LNCAP (cell line): ENCODE measurements at regions not wholly inside any gene's neighbourhood (a gene's known extent, or its start where the extent isn't known, plus 50 kb on each side); places are given as distances from the start of the nearest gene placed in this dataset.
A peak's percentile ranks its signal among the peaks of the same experiment; 100 is the strongest.

Experiments used
- CTCF ChIP-seq: fragments of 450-650 bp; IDR thresholded peaks from 2 replicates; pipeline ENCODE4 v1.5.1; 2017; ENCODE audit warnings: mild to moderate bottlenecking

GRCh38 chr14:85191986-85192385, 338.0 kb upstream of the FLRT2 start:
- TF ChIP-seq CTCF, result no peak

GRCh38 chr14:85195872-85196477, 334.0 kb upstream of the FLRT2 start:
- peak; percentile 71 for TF ChIP-seq CTCF

DNA sequence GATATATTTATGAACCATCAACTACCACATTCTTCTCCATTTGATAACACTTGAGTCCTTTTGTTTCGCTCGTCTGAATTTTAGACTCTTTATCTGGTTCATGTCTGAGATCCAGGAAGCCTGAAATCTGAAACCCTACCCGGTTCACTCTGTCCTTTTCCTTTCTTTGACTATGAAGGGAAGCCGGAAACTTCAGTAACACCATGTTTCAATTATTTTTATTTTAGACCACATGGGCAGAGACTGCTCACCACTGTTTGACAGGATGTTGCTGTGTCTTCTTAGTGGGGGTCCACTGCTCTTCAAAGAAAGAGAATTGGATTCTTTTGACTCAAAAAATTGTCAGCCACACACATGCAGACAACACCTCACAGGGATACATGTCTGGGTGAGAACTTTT, 331.9 kb upstream of the FLRT2 start:
- TF ChIP-seq CTCF, result no peak

GRCh38 chr14:85205875-85206274, 324.1 kb upstream of the FLRT2 start:
- TF ChIP-seq CTCF, result no peak

GRCh38 chr14:85214471-85214870, 315.5 kb upstream of the FLRT2 start:
- no peak for TF ChIP-seq CTCF

- no peak for TF ChIP-seq CTCF
Measured at GRCh38 chr14:85217412-85217811, 312.5 kb upstream of the FLRT2 start.

GRCh38 chr14:85218982-85219381, 311.0 kb upstream of the FLRT2 start:
- TF ChIP-seq CTCF, result no peak

GRCh38 chr14:85221832-85222231, 308.1 kb upstream of the FLRT2 start:
- no peak for TF ChIP-seq CTCF
